8988T (cell line): ENCODE measurements at regions not wholly inside any gene's neighbourhood (a gene's known extent, or its start where the extent isn't known, plus 50 kb on each side); places are given as distances from the start of the nearest gene placed in this dataset.

Source experiments
- DNase-seq: peaks from one replicate; pipeline ENCODE4 v3.0.0; 2011

GRCh38 chr6:11633741-11634509 is 96.4 kb downstream of the TMEM170B start:
- no peak for DNase-seq

GRCh38 chr6:11634948-11635347 is 97.4 kb downstream of the TMEM170B start:
- no peak for DNase-seq

- DNase-seq = no peak
Measured at GRCh38 chr6:11636121-11636520, 98.6 kb downstream of the TMEM170B start.

GRCh38 chr6:11637266-11637665 is 99.7 kb downstream of the TMEM170B start:
- no peak for DNase-seq

- no peak for DNase-seq
Measured at GRCh38 chr6:11639376-11640235, 102.1 kb downstream of the TMEM170B start.

GRCh38 chr6:11640486-11640885 is 102.9 kb downstream of the TMEM170B start:
- no peak for DNase-seq

- DNase-seq = no peak
Measured at GRCh38 chr6:11644071-11644470, 106.5 kb downstream of the TMEM170B start.

GRCh38 chr6:11644601-11645000 is 107.1 kb downstream of the TMEM170B start:
- DNase-seq = no peak

- no peak for DNase-seq
Measured at GRCh38 chr6:11645016-11645415, 107.5 kb downstream of the TMEM170B start.

- DNase-seq = no peak
Measured at GRCh38 chr6:11648436-11648775, 110.9 kb downstream of the TMEM170B start.

GRCh38 chr6:11648889-11649288 is 111.3 kb downstream of the TMEM170B start:
- no peak for DNase-seq

- DNase-seq = peak; percentile 29
Measured at GRCh38 chr6:11650025-11650696, 112.6 kb downstream of the TMEM170B start.

GRCh38 chr6:11650711-11651110 is 113.2 kb downstream of the TMEM170B start:
- DNase-seq = no peak

GRCh38 chr6:11653028-11653583 is 115.6 kb downstream of the TMEM170B start:
- peak; percentile 18 for DNase-seq

GRCh38 chr6:11654876-11655275 is 117.3 kb downstream of the TMEM170B start:
- no peak for DNase-seq

- DNase-seq = no peak
Measured at GRCh38 chr6:11656491-11656890, 118.9 kb downstream of the TMEM170B start.

GRCh38 chr6:11659757-11660156 is 118.8 kb downstream of the ADTRP start:
- no peak for DNase-seq

GRCh38 chr6:11662323-11662722 is 116.3 kb downstream of the ADTRP start:
- DNase-seq = no peak

GRCh38 chr6:11663519-11663918 is 115.1 kb downstream of the ADTRP start:
- no peak for DNase-seq
